H1 (cell line): ENCODE measurements at regions not wholly inside any gene's neighbourhood (a gene's known extent, or its start where the extent isn't known, plus 50 kb on each side); places are given as distances from the start of the nearest gene placed in this dataset.

Experiments used
- TCF12 ChIP-seq: IDR thresholded peaks from 2 replicates; pipeline ENCODE4 v1.6.1; 2011; ENCODE audit warnings: low read depth, mild to moderate bottlenecking, low read length
- TF ChIP-seq, protein P1 (sequence below): IDR thresholded peaks from 2 replicates; pipeline ENCODE4 v1.6.1; 2011; ENCODE audit warnings: low read depth, mild to moderate bottlenecking, low read length; ENCODE audit not compliant: insufficient read depth

DNA sequence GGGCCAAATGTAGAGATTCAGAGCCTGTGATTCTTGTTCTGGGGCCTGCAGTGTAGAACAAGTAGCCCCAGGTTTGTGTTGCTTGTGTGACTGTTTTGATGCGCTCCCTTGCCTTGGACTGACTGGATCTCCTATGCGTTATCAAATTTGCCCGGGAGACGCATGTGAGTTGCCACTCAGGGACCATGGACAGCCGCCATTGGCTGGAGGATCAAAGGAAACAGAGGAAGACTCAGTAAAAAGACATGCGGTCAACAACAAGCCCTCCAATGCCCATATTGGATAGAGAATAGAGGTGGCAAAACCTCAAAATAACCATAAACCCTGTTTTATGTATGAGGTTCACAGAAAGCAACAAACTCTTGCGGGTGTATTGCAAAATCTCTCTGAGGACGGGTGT lies 327.5 kb upstream of the IGFBP7 start (continued):
- TF ChIP-seq, protein P1, sequence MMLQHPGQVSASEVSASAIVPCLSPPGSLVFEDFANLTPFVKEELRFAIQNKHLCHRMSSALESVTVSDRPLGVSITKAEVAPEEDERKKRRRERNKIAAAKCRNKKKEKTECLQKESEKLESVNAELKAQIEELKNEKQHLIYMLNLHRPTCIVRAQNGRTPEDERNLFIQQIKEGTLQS: no peak
- TF ChIP-seq TCF12: no peak
